GM23248 (cell line): ENCODE measurements at regions not wholly inside any gene's neighbourhood (a gene's known extent, or its start where the extent isn't known, plus 50 kb on each side); places are given as distances from the start of the nearest gene placed in this dataset.

Experiments
- EZH2 ChIP-seq: fragments of 200-600 bp; sonication (generic); IDR thresholded peaks from 2 replicates; pipeline ENCODE4 v1.6.1; 2018; ENCODE audit warnings: antibody characterized with exemption, mild to moderate bottlenecking; ENCODE audit not compliant: insufficient read depth, poor library complexity, severe bottlenecking
- EZH2phosphoT487 ChIP-seq: fragments of 200-600 bp; sonication (generic); IDR thresholded peaks from 2 replicates; pipeline ENCODE4 v1.6.1; 2018; ENCODE audit warnings: antibody characterized with exemption, moderate library complexity, mild to moderate bottlenecking, low read depth; ENCODE audit not compliant: insufficient read depth

DNA sequence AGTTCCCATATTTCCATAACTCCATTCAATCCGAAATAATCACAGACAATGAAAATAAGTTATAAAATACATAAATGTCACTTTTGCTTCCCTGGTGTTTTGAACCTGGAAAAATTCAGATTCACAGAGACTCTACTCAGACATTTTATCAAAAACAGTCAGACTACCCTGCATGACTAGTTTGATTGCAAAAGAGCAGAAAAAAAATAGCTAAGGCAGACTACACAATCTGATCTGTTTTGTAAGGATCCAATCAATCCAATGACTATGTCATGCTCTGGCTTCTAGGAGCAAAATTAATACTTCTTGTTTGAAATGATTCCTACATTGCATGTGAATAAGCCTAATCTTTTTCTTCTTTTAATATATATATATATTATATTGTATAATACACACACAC is 1262.6 kb downstream of the EFNA5 start:
- TF ChIP-seq EZH2phosphoT487 (no peak), EZH2 (no peak)
